Liver (tissue), 8 donors: ENCODE measurements at regions not wholly inside any gene's neighbourhood (a gene's known extent, or its start where the extent isn't known, plus 50 kb on each side); places are given as distances from the start of the nearest gene placed in this dataset.

Experiments
- DNase-seq: peaks from one replicate; pipeline ENCODE4 v3.0.0-alpha.2; 2017; ENCODE audit warnings: low spot score
- H3K27ac ChIP-seq, 2 donors: one replicate each; pipeline ENCODE4 v1.7.0; 2013; ENCODE audit warnings: inconsistent platforms in 2 of 2, low read length in 2 of 2, control low read depth in 1 of 2, low read depth in 1 of 2, mild to moderate bottlenecking in 1 of 2
- H3K27me3 ChIP-seq, 4 donors: one replicate each; pipeline versions ENCODE4 v1.6.1 to v1.7.0; 2013; ENCODE audit warnings: low read length in 3 of 4, inconsistent platforms in 1 of 4, mild to moderate bottlenecking in 1 of 4, moderate library complexity in 1 of 4; ENCODE audit not compliant: control insufficient read depth in 4 of 4, insufficient read depth in 4 of 4
- H3K36me3 ChIP-seq, 4 donors: one replicate each; pipeline versions ENCODE4 v1.6.1 to v1.7.0; 2013; ENCODE audit warnings: low read length in 3 of 4, mild to moderate bottlenecking in 3 of 4, low read depth in 1 of 4, moderate library complexity in 1 of 4; ENCODE audit not compliant: control insufficient read depth in 4 of 4, insufficient read depth in 3 of 4
- H3K4me1 ChIP-seq, 4 donors: one replicate each; pipeline versions ENCODE4 v1.6.1 to v1.7.0; 2013; ENCODE audit warnings: low read length in 3 of 4, mild to moderate bottlenecking in 3 of 4, moderate library complexity in 1 of 4; ENCODE audit not compliant: control insufficient read depth in 4 of 4, insufficient read depth in 4 of 4
- H3K4me3 ChIP-seq, 3 donors: one replicate each; pipeline versions ENCODE4 v1.6.1 to v1.7.0; 2013; ENCODE audit warnings: low read length in 3 of 3, control low read depth in 1 of 3, low read depth in 1 of 3, mild to moderate bottlenecking in 1 of 3
- H3K9ac ChIP-seq, 2 donors: one replicate each; pipeline ENCODE4 v1.7.0; 2013; ENCODE audit warnings: low read length in 2 of 2, mild to moderate bottlenecking in 2 of 2, moderate library complexity in 2 of 2, control low read depth in 1 of 2, low read depth in 1 of 2
- H3K9me3 ChIP-seq, 4 donors: one replicate each; pipeline versions ENCODE4 v1.6.1 to v1.7.0; 2013; ENCODE audit warnings: low read length in 3 of 4; ENCODE audit not compliant: control insufficient read depth in 4 of 4
- ATF3 ChIP-seq: IDR thresholded peaks from 2 replicates; pipeline ENCODE4 v1.6.1; 2016; ENCODE audit warnings: antibody characterized with exemption
- CTCF ChIP-seq: fragments of 150-350 bp; IDR thresholded peaks from 2 replicates; pipeline ENCODE4 v1.5.1; 2017; ENCODE audit warnings: improper control_type of control experiment, low read depth, low read length; ENCODE audit not compliant: missing input control
- EGR1 ChIP-seq, 2 donors: IDR thresholded peaks; 2 replicates each; pipeline ENCODE4 v1.6.1; 2016 to 2018; ENCODE audit warnings: antibody characterized with exemption in 2 of 2, low read depth in 2 of 2
- FOXA1 ChIP-seq: IDR thresholded peaks from 2 replicates; pipeline ENCODE4 v1.6.1; 2016; ENCODE audit warnings: antibody characterized with exemption
- FOXA2 ChIP-seq: IDR thresholded peaks from 2 replicates; pipeline ENCODE4 v1.6.1; 2016; ENCODE audit warnings: antibody characterized with exemption
- GABPA ChIP-seq, 2 donors: IDR thresholded peaks in 1 of 2; conservative IDR thresholded peaks in 1 of 2; 2 replicates each; pipeline ENCODE4 v1.6.1; 2016; ENCODE audit warnings: antibody characterized with exemption in 2 of 2, mild to moderate bottlenecking in 1 of 2, moderate library complexity in 1 of 2
- HNF4A ChIP-seq, 2 donors: conservative IDR thresholded peaks; 2 replicates each; pipeline ENCODE4 v1.6.1; 2016; ENCODE audit warnings: antibody characterized with exemption in 2 of 2, mild to moderate bottlenecking in 2 of 2
- HNF4G ChIP-seq: IDR thresholded peaks from 2 replicates; pipeline ENCODE4 v1.6.1; 2016; ENCODE audit warnings: antibody characterized with exemption
- JUND ChIP-seq, 2 donors: IDR thresholded peaks; 2 replicates each; pipeline ENCODE4 v1.6.1; 2016; ENCODE audit warnings: antibody characterized with exemption in 2 of 2
- NR2F2 ChIP-seq: IDR thresholded peaks from 2 replicates; pipeline ENCODE4 v1.6.1; 2016; ENCODE audit warnings: antibody characterized with exemption
- RAD21 ChIP-seq, 2 donors: IDR thresholded peaks; 2 replicates each; pipeline ENCODE4 v1.6.1; 2016; ENCODE audit warnings: antibody characterized with exemption in 2 of 2, mild to moderate bottlenecking in 2 of 2
- REST ChIP-seq: IDR thresholded peaks from 2 replicates; pipeline ENCODE4 v1.6.1; 2016; ENCODE audit warnings: antibody characterized with exemption, mild to moderate bottlenecking
- SP1 ChIP-seq: IDR thresholded peaks from 2 replicates; pipeline ENCODE4 v1.6.1; 2018; ENCODE audit warnings: antibody characterized with exemption, mild to moderate bottlenecking
- TAF1 ChIP-seq: conservative IDR thresholded peaks from 2 replicates; pipeline ENCODE4 v1.6.1; 2016; ENCODE audit warnings: antibody characterized with exemption, mild to moderate bottlenecking
- YY1 ChIP-seq: IDR thresholded peaks from 2 replicates; pipeline ENCODE4 v1.6.1; 2016; ENCODE audit warnings: antibody characterized with exemption, mild to moderate bottlenecking
- ZBTB33 ChIP-seq: IDR thresholded peaks from 2 replicates; pipeline ENCODE4 v1.6.1; 2016; ENCODE audit warnings: antibody characterized with exemption
- WGBS: extraction: QIAGEN DNeasy Blood & Tissue Kit; methylation state at CpG from one replicate; pipeline ENCODE4 v1.1.7; 2013; 5-methylcytosine and 5-hydroxymethylcytosine counted together
- donor health status: healthy.
- donor health status: healthy.
- donor health status: healthy.
- donor health status: healthy.
- donor health status: healthy.

- no peak for TF ChIP-seq GABPA (IDR thresholded peaks at IDR 0.05 in 1 of 2, conservative IDR thresholded peaks at IDR 0.05 in 1 of 2)
- no peak for TF ChIP-seq FOXA1
- no peak for TF ChIP-seq JUND (IDR thresholded peaks at IDR 0.05)
- TF ChIP-seq HNF4A (conservative IDR thresholded peaks at IDR 0.05): no peak
- no peak for TF ChIP-seq REST
- TF ChIP-seq TAF1: no peak
- no peak for TF ChIP-seq ATF3
- no peak for TF ChIP-seq SP1
- no peak for TF ChIP-seq YY1
- TF ChIP-seq FOXA2: no peak
- no peak for TF ChIP-seq RAD21 (IDR thresholded peaks at IDR 0.05)
- no peak for TF ChIP-seq NR2F2
- TF ChIP-seq ZBTB33: no peak
- TF ChIP-seq HNF4G: no peak
- TF ChIP-seq EGR1 (IDR thresholded peaks at IDR 0.05; ENCODE audit: low read depth in 2 of 2): no peak
- TF ChIP-seq CTCF: no peak
- DNase-seq: no peak
Observed at GRCh38 chr12:17470460-17470859, 619.5 kb downstream of the RERGL start.

GRCh38 chr12:17459214-17459613, 630.8 kb downstream of the RERGL start:
- H3K9me3 ChIP-seq: no peaks in the 10 kb centered on the region
- no peak overlapping the region for H3K4me3 ChIP-seq
- no peaks in the 10 kb centered on the region for H3K4me1 ChIP-seq
- no peak for DNase-seq
- TF ChIP-seq CTCF (no peak), HNF4A (conservative IDR thresholded peaks at IDR 0.05) (no peak)
- no peak overlapping the region for H3K9ac ChIP-seq
- 52% methylated on average over 2 of the region's 2 CpGs for WGBS
- H3K27ac ChIP-seq: no peak overlapping the region
- no peaks in the 10 kb centered on the region for H3K27me3 ChIP-seq
- H3K36me3 ChIP-seq: no peaks in the 10 kb centered on the region

More at GRCh38 chr12:17470460-17470859, 619.5 kb downstream of the RERGL start:
- 89% methylated on average over 12 of the region's 12 CpGs for WGBS
- Histone ChIP-seq H3K9ac (no peak overlapping the region), H3K27ac (no peak overlapping the region), H3K4me3 (no peak overlapping the region), H3K9me3 (no peaks in the 10 kb centered on the region), H3K36me3 (no peaks in the 10 kb centered on the region), H3K27me3 (no peaks in the 10 kb centered on the region), H3K4me1 (no peaks in the 10 kb centered on the region)
